ENCODE measurements at regions not wholly inside any gene's neighbourhood (a gene's known extent, or its start where the extent isn't known, plus 50 kb on each side); places are given as distances from the start of the nearest gene placed in this dataset.

DNA sequence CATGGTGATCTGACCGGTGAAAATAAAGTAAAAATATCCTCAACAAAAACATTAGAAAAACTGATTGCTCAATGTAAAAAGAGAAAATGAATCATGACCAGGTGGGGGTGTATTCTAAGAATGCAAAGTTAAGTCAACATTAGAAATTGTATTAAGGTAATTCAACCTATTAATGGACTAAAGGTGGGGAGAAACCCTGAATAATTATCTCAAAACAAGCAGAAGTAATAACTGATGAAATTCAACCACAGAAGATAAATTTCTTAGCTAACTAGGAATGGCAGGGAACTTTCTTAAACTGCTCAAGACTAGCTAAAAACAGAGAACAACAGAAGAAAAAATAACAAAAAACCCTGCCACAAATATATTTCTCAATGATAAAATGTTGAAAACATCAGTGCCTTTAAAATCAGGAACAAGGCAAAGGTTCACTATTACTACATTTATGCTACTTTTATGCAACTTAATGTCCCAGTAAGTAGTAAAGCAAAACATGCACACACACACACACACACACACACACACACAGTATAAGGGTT is 204.4 kb upstream of the THBS1 start:
- no peak for DNase-seq

DNA sequence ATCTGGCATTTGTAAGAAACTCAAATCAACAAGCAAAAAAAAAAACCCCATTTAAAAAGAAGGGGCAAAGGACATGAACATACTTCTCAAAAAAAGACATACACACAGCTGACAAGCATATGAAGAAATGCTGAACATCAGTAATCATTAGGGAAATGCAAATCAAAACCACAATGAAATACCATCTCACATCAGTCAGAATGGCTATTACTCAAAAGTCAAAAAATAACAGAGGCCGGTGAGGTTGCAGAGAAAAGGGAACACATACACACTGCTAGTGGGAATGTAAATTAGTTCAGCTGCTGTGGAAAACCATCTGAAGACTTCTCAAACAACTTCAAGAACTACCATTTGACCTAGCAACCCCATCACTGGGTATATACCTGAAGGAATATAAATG is 199.4 kb upstream of the THBS1 start:
- DNase-seq = no peak

DNA sequence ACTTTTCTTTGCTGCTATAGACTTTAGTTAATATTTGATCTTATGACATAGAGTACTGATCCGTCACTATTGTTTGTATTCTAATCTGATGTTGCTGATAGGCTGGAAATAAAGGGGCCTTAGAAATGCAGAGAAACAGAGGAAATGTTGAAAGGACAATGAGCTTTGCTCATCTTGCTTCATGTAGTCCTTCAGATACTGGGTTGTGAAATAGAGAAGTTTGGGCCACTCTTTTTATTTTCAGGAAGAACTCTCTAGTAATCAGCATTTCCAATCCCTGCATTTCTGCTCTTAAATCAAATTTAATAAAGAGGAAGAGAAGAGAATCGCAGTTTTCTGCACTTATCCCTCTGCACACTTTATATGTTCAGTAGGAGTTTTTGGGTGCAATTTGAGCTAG is 192.8 kb upstream of the THBS1 start:
- no peak for DNase-seq

DNA sequence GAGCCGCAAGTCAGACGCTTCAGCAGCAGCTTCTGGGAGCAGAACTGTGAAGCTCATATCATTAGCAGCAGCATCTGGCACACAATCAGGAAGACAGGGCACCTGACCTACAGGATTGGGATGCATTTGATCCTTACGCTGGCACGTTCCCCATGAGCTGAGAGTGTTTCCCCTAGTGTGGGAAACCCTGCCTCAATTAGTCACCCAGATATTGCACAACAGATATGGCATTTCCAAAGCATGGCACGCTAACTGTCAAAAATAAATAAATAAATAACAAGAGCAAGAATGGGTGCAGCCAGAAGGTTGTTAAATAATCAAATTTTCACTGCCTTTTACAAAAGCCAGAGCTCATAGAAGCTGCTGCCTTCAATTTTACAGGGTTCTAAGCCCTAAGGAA is 189.6 kb upstream of the THBS1 start:
- no peak for DNase-seq

DNA sequence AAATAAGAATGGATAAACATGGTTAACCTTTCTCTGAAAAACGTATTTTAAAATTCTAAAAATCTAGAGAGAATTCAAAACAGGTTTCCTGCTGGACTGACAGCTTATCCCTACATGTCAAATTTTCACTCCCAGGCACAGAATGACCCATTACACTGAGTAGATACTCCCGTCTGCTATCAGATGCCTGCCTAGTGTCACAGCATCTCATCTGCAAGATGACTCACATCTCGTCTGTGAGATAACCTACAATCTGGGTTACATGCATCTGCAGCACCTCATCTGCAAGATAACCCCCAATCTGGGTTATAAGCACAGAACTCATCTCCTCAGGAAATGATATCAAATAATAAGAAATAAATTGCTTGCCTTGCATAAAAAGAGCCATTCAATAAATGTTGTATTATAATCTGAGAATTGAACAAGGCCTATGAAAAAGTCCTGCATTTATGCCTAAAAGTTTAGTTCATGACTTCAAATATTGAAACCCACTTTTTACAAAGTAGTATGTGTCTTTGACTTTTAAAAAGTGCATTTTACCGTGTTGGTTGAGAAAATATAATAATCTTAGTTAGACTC is 188.3 kb upstream of the THBS1 start:
- no peak for DNase-seq

DNA sequence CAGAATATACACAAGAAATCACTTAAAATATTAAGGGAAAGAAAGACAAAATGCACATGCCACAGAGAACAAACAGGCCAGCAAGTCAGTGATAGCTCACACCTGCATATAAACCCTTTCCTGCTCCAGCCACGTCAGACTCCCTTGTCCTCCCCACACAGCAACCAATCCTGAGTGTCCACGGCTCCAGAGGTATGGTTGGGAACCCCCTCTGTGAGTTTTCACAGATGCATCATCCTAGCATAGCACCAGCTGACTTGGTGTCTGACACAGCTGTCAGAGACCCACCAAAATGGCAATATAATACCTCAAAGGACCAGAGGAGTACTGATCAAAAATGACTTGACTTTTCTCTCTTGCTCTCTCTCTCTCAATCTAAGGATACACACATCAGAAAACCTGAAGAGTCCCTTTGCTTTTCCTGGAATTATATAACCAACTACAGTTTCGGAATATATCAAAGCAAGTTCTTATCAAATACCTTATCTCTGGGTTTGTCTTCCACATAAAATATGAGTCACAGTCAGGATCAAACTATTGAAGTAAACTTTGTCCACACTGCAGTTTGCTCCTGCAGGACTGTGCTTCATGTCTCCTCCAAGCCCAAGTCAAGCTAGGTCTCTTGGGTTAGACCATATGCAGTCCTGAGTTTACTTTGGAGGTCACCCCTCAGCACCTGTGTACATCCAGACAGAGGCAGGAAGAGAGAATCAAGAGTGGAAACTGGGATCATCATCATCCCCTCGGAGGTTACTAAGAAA is 187.1 kb upstream of the THBS1 start:
- DNase-seq = no peak

DNA sequence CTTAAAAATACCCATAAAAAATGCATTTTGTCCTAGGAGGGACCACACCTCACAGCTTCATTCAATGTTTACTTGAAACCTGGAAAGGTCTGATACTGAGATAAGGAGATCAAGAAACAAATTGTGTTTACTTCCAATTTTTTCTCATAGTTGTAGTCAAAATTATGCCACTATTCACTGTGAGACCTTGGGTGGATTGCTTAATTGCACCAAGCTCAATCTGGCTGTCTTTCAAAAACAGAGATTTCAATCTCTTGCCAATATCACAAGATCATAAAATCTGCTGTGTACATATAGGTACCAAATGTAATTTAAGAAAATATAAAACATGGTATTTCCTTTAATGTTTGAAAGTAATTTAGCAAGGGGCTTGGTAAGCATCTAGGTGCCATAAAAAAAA is 186.4 kb upstream of the THBS1 start:
- DNase-seq = no peak

DNA sequence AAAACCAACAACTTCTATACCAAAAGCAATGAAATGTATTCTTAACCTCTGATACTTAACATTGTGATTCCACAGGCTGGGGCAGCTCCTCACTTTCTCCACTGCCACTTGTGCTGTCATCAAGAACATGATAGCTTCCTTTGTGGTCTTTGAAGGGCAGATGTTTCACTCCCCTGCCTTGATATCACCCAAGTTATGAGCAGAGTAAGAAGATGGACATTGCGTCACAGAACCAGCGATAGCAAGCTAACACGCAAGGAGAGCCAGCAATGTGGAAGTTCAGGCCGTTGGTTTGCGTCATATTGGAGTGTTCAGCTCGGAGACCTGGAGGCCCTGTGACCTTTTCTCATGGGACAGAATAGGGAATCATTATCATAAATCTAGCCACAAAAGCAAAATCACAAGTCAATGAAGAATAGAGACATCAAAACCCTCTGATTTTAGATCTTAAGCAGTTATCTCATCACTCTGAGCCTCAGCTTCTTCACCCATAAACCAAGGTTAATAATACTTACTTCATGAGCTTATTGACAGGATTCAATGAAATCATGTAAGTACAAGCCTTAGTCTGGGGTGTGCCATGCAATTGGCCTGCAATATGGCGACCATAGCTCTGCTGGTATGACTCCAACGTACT is 183.8 kb upstream of the THBS1 start:
- peak; percentile 48 for DNase-seq

DNA sequence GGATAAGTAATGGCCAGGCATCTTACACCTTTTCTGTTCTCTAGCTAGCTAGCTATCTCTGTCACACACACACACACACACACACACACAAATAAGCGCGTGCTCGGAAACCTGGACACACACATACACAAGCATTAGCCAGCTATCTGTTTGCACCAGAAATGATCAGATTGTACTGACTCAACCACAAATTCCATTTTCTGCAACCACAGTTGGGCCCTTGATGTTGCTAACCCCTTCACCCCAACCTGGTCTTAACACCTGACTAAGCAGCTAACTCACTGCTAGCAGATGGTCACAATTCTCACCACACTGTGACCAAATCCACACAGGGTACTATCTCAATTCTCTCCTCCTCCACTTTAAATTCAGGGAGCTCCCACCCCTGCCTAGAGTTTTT is 183.0 kb upstream of the THBS1 start:
- DNase-seq = no peak

DNA sequence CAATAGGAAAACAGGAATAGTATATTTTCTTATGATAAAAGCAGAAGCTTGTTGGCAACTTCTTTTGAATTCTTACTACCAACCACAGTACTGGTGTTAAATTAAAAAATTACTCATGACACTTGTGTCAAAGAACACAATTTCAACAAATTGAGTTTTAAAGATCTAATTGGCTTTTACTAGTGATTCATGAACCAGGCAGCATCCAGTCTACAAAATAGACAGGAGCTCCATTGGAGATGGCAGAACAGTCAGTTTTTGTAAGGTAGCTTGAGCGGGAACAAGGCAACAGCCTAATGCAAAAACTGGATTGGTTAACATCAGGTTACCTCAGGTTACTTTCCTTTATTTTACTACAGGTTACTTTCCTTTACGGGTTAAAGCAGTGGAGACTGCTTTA is 181.3 kb upstream of the THBS1 start:
- no peak for DNase-seq

DNA sequence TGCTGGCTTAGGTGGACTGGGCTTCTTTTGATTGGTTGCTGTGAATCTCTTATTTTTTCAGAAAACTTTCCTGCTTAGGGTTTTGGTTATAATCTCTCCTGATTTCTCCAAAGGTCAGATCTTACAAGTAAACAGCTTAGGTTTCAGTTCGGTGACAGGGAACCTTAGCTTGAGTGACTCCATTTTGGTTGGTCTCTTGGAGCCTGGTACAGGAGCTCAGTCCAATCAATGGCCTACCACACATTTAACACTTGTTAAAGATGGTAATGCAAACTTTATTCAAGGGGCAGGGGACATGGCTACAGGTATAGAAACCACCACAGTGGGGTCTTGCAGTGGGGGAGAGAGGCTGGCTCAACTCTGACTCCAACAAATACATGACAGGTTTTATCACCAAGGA is 180.9 kb upstream of the THBS1 start:
- no peak for DNase-seq

DNA sequence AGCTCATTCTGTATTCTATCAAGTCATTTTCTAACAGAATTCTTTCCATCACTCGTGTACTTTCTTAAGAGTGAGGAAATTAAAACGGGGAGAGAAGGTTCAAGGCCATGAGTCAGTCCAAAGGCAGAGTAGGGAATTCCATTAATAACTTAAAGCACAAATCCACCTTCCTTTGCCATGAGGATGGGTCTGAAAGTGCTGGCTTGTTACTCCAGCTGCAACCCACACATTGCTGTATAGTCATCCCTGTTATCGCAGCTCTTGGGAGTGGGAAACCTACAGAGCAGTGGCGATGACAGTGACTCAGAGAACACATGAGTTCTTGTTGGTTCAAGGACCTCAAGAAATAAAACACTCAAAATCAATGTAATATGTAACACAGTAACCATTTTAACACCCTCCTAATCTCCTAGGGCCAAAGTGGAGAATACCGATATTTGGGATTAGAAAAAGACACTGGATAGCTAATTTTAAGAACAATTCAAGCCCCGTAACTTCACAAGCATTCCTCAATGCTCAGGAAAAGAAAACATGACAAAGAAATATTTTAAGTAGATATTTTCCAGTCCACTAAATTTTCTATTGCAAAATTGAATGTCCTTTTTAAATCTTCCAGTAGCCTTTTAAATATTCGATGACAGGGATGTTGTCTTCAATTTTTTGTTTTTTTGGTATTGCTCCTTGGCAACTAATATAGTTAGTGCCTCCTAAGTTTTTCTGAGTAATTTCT is 179.9 kb upstream of the THBS1 start:
- no peak for DNase-seq

DNA sequence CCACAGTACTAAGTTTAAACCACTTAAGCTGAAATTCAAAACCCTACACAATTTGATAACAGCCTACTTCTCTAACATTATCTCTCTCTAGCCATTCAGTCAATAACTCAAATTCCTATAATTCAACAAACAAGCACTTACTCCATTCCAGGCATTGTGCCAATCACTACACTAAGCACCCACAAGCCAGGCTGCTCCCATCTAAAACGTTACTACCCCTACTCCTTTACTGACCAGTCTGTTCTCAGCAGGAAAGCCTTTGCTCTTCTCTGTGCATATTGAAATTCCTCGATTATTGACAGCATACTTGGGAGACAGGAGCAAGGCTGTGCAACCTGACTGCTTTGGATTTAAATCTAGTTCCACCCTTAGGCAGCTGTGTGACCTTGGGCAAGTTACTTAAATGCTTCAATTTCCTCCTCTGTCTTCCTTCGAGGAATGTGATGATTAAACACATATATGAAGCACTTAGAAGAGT is 177.2 kb upstream of the THBS1 start:
- no peak for DNase-seq

DNA sequence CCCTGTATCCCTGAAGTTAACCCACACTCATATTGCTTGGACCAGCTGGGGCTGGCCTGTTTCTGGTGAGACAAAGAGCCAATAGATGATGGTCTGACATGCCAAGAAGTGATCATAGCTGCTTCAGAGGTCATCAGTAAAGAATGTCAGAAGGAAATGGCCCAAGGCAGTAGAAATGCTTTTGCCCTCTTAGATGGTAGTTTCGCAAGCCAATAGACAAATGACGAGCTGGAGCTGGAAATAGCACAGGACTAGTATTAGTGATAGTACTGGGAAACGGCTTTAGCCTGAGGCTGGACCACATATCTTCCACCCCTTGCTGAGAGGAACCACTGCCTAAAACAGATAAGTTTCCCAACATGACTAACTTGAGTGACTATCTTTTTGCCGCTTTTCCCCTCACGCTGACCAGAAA is 176.1 kb upstream of the THBS1 start:
- no peak for DNase-seq

DNA sequence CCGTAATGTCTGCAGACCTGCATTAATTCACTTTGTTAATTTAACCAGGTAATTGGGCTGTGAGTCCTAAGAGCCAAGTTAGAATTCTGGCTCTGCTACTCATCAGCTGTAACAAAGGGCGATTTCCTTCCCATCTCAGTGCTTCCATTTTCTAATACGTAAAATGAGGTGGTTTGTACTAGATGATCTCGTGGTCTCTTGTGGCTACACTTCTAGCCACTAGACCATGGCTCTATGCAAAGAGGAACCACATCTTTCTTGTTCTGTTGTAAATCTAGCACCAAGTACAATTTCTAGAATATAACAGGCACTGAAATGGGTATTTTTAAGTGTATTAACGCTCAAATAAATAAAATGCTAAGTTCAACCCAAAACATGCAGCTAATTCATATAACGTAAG is 174.4 kb upstream of the THBS1 start:
- DNase-seq = no peak

DNA sequence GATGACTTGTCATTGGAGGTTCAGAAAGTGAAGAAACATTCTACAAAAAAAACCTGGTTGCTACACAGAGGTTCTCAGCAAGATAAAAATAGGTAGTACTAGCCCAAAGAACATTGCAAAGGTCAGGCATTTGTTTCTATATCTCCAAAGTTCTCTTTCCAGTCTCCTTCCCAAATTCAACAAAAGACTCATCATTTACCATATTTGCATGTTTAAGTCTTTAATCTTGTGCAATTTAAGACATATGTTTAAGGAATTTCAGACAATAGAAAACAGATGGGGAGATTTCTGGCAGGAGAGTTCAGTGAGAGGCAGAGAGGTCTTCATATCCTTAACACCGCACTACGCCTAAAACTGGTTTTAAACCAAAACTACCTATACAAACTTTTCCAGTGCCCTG is 173.8 kb upstream of the THBS1 start:
- DNase-seq = no peak

DNA sequence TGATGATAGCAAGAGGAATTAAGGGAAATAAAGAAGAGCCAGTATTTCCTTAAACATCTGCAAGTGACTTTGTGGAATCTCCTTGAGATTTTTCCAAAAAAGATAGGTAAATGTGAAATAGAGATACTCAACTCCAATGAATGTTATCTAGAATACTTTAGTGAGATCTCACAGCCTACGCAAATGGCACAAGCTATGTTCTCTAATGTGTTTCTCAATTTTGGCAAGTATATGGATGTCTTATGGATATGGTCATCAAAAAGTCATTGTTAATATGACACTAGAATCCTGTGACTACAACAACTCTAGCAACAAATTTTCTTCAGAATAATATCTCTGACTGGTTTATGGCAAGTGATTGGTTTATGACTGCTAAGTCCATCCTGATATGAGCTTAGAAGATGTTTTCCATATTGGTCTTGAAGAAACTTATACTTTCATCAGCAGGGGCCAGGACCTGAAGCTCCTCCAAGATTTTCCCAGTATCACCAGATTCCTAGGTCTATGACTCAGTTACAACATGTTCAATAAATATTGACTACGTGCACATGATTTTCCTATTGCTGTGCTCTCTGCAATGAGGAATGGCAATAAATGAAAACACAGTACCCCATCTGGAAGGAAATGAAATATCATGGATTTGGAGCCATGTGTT is 170.9 kb upstream of the THBS1 start:
- no peak for DNase-seq

DNA sequence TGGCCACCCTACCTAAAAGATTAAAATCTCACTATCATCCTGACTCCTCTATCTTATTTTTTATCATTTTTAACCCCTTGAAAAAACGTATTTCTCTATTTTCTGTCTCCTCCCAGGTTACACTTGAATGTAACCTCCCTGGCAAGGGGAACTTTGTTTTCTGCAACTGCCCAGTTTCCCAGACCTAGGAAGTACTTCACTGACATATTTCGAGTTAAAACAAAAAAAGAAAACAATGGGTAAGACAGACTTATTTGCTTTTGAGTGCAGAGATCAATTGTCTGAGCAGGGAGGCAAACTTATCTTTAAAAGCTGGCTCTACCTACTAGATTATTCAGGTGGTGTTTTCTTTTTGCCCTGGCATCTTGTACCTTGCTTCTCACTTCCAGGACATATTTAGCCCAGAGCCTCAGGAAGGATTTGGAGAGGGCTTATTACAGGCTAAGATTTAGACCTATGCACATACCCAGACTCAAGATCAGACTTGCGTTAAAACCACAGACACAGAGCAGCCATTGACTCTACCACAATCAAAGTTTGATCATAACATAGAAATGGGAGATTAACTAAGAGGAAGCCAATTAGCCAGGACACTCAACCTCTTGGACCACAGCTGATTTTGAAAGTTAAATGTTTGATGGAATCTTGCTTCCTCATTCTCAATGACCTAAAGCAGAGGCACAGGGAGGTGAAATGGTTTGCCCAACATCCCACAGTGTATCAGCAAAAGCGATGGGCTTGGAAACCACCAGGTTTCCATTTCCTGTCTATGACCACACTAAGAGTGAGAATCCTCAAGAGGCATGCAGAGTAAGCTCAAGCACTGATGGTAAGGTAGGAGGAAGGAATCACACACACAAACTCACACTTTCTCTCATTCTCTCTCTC is 169.5 kb upstream of the THBS1 start:
- DNase-seq = peak; percentile 28

DNA sequence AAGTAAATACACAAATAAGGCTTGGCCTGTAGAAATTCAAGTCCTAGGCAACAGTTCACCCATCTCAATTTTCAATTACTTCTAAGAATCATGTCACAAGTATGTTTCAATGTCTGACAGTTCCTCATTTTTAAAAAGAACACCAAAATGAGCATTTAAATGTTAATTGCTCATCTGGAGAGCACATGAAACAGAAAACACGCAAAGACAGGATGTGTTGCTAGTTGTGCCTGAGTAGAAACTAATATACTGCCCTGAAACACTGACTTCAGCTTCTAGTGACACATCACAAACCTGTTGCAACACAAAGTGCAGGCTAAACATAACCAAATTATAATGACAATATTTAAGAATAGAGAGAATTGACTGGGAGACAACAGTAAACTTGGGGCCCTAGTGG is 167.3 kb upstream of the THBS1 start:
- no peak for DNase-seq

DNA sequence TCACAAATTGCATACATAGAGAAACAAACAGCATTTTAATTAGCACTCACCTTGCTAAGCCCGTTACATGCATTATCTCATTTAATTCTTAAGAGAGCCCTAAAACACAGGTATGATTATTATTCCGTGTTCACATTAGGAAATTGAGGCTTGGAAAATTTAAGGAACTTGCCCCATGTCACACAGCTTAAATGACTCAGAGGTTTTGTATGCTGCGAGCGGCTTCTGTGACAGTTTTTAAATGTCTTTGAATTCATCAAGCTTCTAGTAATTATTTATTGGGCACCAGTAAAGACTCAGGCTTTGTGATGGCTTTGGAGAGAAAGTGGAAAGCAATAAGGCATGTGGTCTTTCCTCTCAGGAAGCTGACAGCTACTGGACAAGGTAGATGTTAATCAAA is 166.7 kb upstream of the THBS1 start:
- DNase-seq = no peak

DNA sequence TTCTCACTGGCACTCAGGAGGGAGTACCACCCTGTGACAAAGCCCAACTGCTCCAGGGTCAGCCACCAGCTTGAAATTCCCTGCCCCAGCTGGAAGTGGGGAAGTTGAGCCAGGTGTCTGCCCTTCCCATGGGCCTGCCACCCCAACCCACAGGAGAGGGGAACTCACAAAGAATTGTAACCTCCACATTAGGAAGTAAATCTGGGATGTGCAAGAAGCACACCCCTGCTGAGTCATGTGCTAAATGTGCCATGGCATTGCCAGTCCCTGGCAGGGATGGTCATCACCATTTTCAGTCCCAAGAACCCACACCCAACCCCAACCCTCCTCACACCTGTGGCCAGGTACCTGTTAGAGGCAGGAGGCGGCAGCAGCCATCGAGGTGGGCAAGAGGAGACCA is 165.2 kb upstream of the THBS1 start:
- DNase-seq = no peak

DNA sequence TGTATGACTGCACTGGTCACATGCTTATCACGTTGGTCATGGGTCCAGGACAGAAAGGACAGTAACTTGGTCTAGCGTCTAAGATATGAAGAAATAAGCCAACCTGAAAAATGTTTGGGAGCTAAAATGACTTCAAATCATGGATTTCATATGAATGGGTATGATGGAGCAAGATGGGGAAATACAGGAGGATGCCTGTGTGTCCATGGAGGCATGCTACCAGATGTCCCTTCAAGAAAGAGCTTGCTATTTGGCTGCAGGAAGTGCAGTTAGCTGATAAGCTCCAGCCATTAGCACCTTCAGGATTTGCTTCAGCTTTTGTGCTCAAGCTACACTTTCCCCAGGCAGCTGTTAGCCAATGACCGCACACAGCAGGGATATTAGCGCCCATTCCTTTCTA is 164.6 kb upstream of the THBS1 start:
- DNase-seq = no peak
